RWPE2 (cell line): ENCODE measurements at regions not wholly inside any gene's neighbourhood (a gene's known extent, or its start where the extent isn't known, plus 50 kb on each side); places are given as distances from the start of the nearest gene placed in this dataset.
"Not testable (repeated sequence)": the region's sequence is repeated elsewhere in the genome, so short reads cannot be mapped to it uniquely, and the experiment has no call there.

ENCODE experiments used
- ATAC-seq: fragments of 200-7000 bp; cut with Tn5 transposase; 3 replicates; pipeline ENCODE4 v1.9.1; 2021; ENCODE audit warnings: low read depth
- DNase-seq: peaks from one replicate; pipeline ENCODE4 v3.0.0-alpha.2; 2020; ENCODE audit warnings: low spot score
- H3K27ac ChIP-seq: fragments of 450-650 bp; 2 replicates; pipeline ENCODE4 v1.5.1; 2017; ENCODE audit warnings: mild to moderate bottlenecking; ENCODE audit not compliant: poor library complexity, severe bottlenecking
- H3K27me3 ChIP-seq: fragments of 250-450 bp; sonication (Bioruptor Pico); 2 replicates; pipeline ENCODE4 v1.5.1; 2021; ENCODE audit warnings: mild to moderate bottlenecking, moderate library complexity; ENCODE audit not compliant: insufficient read depth, poor library complexity, severe bottlenecking
- H3K36me3 ChIP-seq: fragments of 250-450 bp; sonication (Bioruptor Pico); 2 replicates; pipeline ENCODE4 v1.5.1; 2020; ENCODE audit warnings: low read depth, mild to moderate bottlenecking, moderate library complexity
- H3K4me1 ChIP-seq: fragments of 250-450 bp; sonication (Bioruptor Pico); 2 replicates; pipeline ENCODE4 v1.5.1; 2021; ENCODE audit warnings: mild to moderate bottlenecking, moderate library complexity; ENCODE audit not compliant: insufficient read depth, poor library complexity, severe bottlenecking
- H3K4me3 ChIP-seq: fragments of 250-450 bp; sonication (Bioruptor Pico); 2 replicates; pipeline ENCODE4 v1.5.1; 2021; ENCODE audit warnings: mild to moderate bottlenecking, moderate library complexity; ENCODE audit not compliant: severe bottlenecking
- H3K9me3 ChIP-seq: fragments of 250-450 bp; sonication (Bioruptor Pico); 2 replicates; pipeline ENCODE4 v1.5.1; 2021; ENCODE audit warnings: mild to moderate bottlenecking, moderate library complexity; ENCODE audit not compliant: severe bottlenecking
- CTCF ChIP-seq: fragments of 450-650 bp; IDR thresholded peaks from one replicate; pipeline ENCODE4 v1.5.1; 2017; ENCODE audit warnings: mild to moderate bottlenecking, moderate library complexity; ENCODE audit not compliant: poor library complexity, severe bottlenecking

GRCh38 chr13:88707646-88708045 is 1036.5 kb downstream of the SLITRK5 start:
- TF ChIP-seq CTCF, result no peak
- H3K9me3 ChIP-seq, result no peaks in the 10 kb centered on the region
- no peak overlapping the region for H3K4me3 ChIP-seq
- DNase-seq (no peak), ATAC-seq (no peak)
- H3K4me1 ChIP-seq, result no peaks in the 10 kb centered on the region
- no peak overlapping the region for H3K27ac ChIP-seq
- no peaks in the 10 kb centered on the region for H3K27me3 ChIP-seq
- no peaks in the 10 kb centered on the region for H3K36me3 ChIP-seq

GRCh38 chr13:88717946-88718345 is 1046.8 kb downstream of the SLITRK5 start:
- no peaks in the 10 kb centered on the region for H3K4me1 ChIP-seq
- ATAC-seq, result no peak

GRCh38 chr13:88718781-88719180 is 1047.6 kb downstream of the SLITRK5 start:
- no peak for TF ChIP-seq CTCF
- no peaks in the 10 kb centered on the region for H3K9me3 ChIP-seq
- H3K4me1 ChIP-seq, result no peaks in the 10 kb centered on the region
- ATAC-seq (no peak), DNase-seq (no peak)
- no peak overlapping the region for H3K27ac ChIP-seq
- no peak overlapping the region for H3K4me3 ChIP-seq
- H3K27me3 ChIP-seq, result no peaks in the 10 kb centered on the region
- no peaks in the 10 kb centered on the region for H3K36me3 ChIP-seq

More at GRCh38 chr13:88717946-88718345, 1046.8 kb downstream of the SLITRK5 start:
- H3K9me3 ChIP-seq, result no peaks in the 10 kb centered on the region
- no peak overlapping the region for H3K4me3 ChIP-seq
- H3K27ac ChIP-seq, result no peak overlapping the region
- no peaks in the 10 kb centered on the region for H3K36me3 ChIP-seq
- no peak for DNase-seq
- TF ChIP-seq CTCF, result no peak
- H3K27me3 ChIP-seq, result no peaks in the 10 kb centered on the region

- TF ChIP-seq CTCF, result no peak
- no peaks in the 10 kb centered on the region for H3K9me3 ChIP-seq
- DNase-seq (no peak), ATAC-seq (no peak)
- no peaks in the 10 kb centered on the region for H3K4me1 ChIP-seq
- no peaks in the 10 kb centered on the region for H3K36me3 ChIP-seq
- H3K4me3 ChIP-seq, result no peak overlapping the region
- no peak overlapping the region for H3K27ac ChIP-seq
- H3K27me3 ChIP-seq, result no peaks in the 10 kb centered on the region
These were observed 1054.9 kb downstream of the SLITRK5 start for GRCh38 chr13:88726075-88726474.

- not testable (repeated sequence) for H3K9me3 ChIP-seq, H3K27me3 ChIP-seq, H3K4me1 ChIP-seq, H3K36me3 ChIP-seq, H3K4me3 ChIP-seq, ATAC-seq, H3K27ac ChIP-seq, DNase-seq
These were observed 1056.1 kb downstream of the SLITRK5 start for GRCh38 chr13:88727236-88727635.

- Histone ChIP-seq H3K27ac (no peak overlapping the region), H3K27me3 (no peaks in the 10 kb centered on the region), H3K4me3 (no peak overlapping the region), H3K4me1 (no peaks in the 10 kb centered on the region), H3K9me3 (no peaks in the 10 kb centered on the region), H3K36me3 (no peaks in the 10 kb centered on the region)
- DNase-seq, result no peak
- ATAC-seq, result no peak
- no peak for TF ChIP-seq CTCF
These were observed 1058.4 kb downstream of the SLITRK5 start for GRCh38 chr13:88729605-88730004.
